Colonic mucosa (tissue), 4 donors: ENCODE measurements at regions not wholly inside any gene's neighbourhood (a gene's known extent, or its start where the extent isn't known, plus 50 kb on each side); places are given as distances from the start of the nearest gene placed in this dataset.

Experiments used
- DNase-seq: peaks from one replicate; pipeline ENCODE4 v3.0.0-alpha.2; 2020
- H3K27ac ChIP-seq: fragments of 200-600 bp; one replicate; pipeline ENCODE4 v1.8.0; 2021
- H3K27me3 ChIP-seq: fragments of 200-600 bp; one replicate; pipeline ENCODE4 v1.8.0; 2021
- H3K36me3 ChIP-seq: fragments of 200-600 bp; one replicate; pipeline ENCODE4 v1.8.0; 2021
- H3K4me1 ChIP-seq: fragments of 200-600 bp; one replicate; pipeline ENCODE4 v1.8.0; 2021; ENCODE audit warnings: mild to moderate bottlenecking
- H3K4me3 ChIP-seq: fragments of 200-600 bp; one replicate; pipeline ENCODE4 v1.8.0; 2021
- H3K9ac ChIP-seq, 2 donors: one replicate each; pipeline ENCODE4 v1.7.0; 2013; ENCODE audit warnings: control low read depth in 2 of 2, low read depth in 2 of 2, low read length in 2 of 2
- H3K9me3 ChIP-seq: fragments of 200-600 bp; one replicate; pipeline ENCODE4 v1.8.0; 2021
- intact Hi-C: fragments of 100-400 bp; cut with DNase I; formaldehyde crosslinking; loops from one replicate; pipeline ENCODE4 v1.14.1; 2022
- TF ChIP-seq, protein P1 (sequence below): fragments of 200-600 bp; IDR thresholded peaks from one replicate; pipeline ENCODE4 v1.8.0; 2022; ENCODE audit warnings: antibody characterized with exemption, mild to moderate bottlenecking
- donor health status: healthy.
- donor health status: DM: no; HTN: no; CAD: no.
- donor health status: DM: no; HTN: no; CAD: no.

DNA sequence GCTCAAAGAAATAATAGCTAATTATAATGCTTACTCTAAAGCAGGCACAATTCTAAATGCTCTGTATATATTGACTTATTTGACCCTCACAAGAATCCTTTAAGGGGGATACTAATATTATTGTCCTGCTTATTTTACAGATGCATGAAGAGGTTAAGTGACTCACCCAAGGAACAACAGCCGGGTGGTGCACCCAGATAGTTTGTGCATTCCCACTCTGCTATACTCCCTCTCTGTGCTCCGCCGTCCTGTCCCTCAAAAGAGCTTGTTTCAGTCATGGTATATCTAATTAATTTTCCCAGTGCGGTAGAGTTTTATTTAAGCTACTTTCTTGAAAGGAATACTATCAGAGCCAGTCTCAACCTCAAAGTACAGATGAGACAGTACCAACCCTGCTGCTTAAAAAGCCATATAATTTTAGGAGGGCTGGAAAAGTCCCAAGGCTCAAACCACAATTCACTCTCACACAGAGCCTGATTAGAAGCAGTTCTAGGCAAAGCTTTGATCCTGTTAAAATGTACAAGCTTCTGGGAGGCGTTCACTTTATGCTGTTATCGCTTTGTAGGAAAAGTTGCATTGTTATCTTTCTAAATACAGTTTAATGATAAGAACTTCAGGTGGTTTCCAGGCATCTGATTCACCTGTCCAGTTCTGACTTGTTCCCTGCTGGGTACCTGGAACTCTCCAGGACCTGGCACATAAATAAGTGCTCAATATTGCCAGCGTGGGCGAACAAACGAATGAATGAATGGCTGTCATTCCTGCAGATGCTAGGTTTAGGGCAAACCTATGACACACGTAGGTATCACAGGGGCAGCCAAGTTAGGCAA is 261.5 kb upstream of the KLF14 start:
- peak; percentile 71 for DNase-seq
- Histone ChIP-seq H3K36me3 (no peaks in the 10 kb centered on the region), H3K27ac (peak overlapping the region; percentile 94), H3K4me3 (no peak overlapping the region), H3K9ac (peak overlapping the region in 1 of 2 donors; percentile 80), H3K27me3 (no peaks in the 10 kb centered on the region), H3K4me1 (peaks cover 29% of the 10 kb centered on the region), H3K9me3 (no peaks in the 10 kb centered on the region)
- TF ChIP-seq, protein P1, sequence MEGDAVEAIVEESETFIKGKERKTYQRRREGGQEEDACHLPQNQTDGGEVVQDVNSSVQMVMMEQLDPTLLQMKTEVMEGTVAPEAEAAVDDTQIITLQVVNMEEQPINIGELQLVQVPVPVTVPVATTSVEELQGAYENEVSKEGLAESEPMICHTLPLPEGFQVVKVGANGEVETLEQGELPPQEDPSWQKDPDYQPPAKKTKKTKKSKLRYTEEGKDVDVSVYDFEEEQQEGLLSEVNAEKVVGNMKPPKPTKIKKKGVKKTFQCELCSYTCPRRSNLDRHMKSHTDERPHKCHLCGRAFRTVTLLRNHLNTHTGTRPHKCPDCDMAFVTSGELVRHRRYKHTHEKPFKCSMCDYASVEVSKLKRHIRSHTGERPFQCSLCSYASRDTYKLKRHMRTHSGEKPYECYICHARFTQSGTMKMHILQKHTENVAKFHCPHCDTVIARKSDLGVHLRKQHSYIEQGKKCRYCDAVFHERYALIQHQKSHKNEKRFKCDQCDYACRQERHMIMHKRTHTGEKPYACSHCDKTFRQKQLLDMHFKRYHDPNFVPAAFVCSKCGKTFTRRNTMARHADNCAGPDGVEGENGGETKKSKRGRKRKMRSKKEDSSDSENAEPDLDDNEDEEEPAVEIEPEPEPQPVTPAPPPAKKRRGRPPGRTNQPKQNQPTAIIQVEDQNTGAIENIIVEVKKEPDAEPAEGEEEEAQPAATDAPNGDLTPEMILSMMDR = no peak
- intact Hi-C loops = no loop called here

DNA sequence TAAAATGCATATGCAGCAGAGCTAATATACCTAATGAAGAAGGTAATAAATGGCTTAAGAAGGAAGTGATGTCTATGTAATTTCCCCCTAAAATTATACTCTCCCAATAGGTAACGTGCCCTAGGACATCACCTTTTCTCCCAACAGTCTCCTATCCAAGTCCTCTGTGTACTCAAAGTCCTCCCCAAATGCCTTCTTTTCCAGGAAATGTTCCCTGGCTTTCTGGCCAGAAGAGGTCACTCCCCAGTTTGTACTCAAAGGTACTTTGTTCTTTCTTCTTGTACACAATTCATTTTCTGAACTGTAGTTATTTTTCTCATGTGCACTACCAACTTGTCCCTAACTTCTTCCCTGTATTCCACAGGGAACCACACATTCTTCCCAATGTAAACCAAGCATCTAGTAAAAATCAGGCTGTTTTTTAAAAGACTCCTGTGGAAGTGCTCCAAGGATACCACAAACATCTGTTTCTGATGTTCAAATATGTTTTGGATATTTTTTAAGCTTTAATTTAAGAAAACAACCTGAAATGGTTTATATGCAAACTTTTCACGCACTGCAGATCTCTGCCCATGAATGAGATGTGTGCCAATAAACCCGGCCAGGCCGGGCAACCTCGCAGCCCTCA is 262.3 kb upstream of the KLF14 start:
- Histone ChIP-seq H3K27ac (peak overlapping the region; percentile 94), H3K4me3 (no peak overlapping the region), H3K27me3 (no peaks in the 10 kb centered on the region), H3K4me1 (peaks cover 29% of the 10 kb centered on the region), H3K9me3 (no peaks in the 10 kb centered on the region), H3K36me3 (no peaks in the 10 kb centered on the region), H3K9ac (peak overlapping the region; percentile 50 to 80)
- TF ChIP-seq, protein P1 = no peak
- intact Hi-C loops = no loop called here
- peak; percentile 64 for DNase-seq

DNA sequence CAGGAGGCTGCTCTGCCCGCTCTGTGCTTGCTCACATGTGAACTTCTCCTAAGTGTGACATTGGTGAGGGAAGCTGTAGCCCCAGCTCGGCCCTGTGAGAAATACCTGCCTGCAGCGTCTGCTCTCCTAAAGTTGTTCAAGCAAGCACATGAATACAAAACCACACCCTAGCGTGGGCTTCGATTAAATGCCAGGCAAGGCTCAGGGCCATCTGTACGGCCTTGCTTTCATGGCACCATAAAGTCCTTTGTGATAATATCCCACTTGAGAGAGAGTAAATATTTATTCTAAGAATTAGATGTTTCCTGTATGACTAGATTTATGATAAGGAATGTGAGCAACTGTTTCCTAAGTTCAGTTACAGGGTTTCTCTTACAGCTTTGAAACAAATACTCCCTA is 262.8 kb upstream of the KLF14 start:
- Histone ChIP-seq H3K9me3 (no peaks in the 10 kb centered on the region), H3K9ac (peak overlapping the region; percentile 50 to 80), H3K27ac (peak overlapping the region; percentile 94), H3K4me3 (no peak overlapping the region), H3K27me3 (no peaks in the 10 kb centered on the region), H3K4me1 (peaks cover 29% of the 10 kb centered on the region), H3K36me3 (no peaks in the 10 kb centered on the region)
- peak; percentile 89 for DNase-seq
- intact Hi-C loops = no loop called here
- TF ChIP-seq, protein P1 = no peak

DNA sequence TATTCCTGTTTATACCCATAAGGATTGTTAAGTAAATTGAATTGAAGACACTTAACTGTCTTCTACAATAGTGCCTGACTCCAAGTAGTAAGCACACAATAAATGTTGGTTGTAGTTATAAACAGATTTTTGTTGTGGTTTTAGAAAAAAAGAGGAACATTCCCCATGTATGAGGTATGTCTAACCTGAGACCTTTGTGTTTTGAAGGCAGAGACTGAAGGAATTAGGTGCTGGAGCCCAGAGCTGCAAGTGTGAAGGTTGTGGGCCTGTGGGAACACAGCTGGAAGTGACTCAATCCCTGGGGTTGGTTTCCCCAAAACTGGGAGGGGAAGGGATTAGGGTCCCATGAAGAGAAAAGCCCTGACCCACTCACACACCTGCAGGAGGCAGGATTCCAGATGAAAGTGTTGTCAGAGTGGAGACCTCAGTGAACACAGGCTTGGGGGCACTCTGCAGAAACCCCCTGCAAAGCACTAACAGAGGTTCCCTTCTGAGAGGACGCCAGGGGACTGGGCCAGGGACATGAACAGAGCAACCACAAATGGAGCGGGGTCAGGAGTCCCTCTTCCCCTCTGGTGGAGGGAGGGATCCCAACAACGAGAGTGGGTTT is 265.1 kb upstream of the KLF14 start:
- DNase-seq = no peak
- no peaks in the 10 kb centered on the region for H3K27me3 ChIP-seq
- intact Hi-C loops = no loop called here
- H3K9ac ChIP-seq = no peak overlapping the region
- no peaks in the 10 kb centered on the region for H3K9me3 ChIP-seq
- H3K36me3 ChIP-seq = no peaks in the 10 kb centered on the region
- peak overlapping the region; percentile 62 for H3K27ac ChIP-seq
- peaks cover 29% of the 10 kb centered on the region for H3K4me1 ChIP-seq
- TF ChIP-seq, protein P1 = no peak
- no peak overlapping the region for H3K4me3 ChIP-seq

DNA sequence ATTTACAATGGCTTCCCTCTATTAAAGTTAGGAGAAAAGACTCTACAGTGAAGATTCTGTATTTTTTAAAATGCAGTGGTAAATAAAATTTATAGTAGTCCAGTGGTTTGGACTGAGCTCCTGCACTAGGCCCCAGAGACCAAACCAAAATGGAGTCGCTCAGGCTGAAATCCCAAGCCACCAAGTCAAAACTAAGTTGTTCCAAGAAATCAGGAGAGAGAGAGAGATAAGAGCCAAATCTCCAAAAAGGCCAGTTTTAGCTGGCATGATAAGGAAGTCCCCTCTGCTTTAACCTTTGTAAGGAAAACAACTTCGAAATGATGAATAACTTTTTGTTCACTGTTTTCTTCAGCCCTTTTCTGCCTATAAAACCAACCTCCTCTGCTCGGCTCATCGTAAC is 265.9 kb upstream of the KLF14 start:
- TF ChIP-seq, protein P1 = no peak
- no peak for DNase-seq
- no peaks in the 10 kb centered on the region for H3K27me3 ChIP-seq
- H3K9me3 ChIP-seq = no peaks in the 10 kb centered on the region
- no peak overlapping the region for H3K4me3 ChIP-seq
- intact Hi-C loops = no loop called here
- H3K9ac ChIP-seq = peak overlapping the region in 1 of 2 donors; percentile 49
- H3K4me1 ChIP-seq = peaks cover 21% of the 10 kb centered on the region
- no peaks in the 10 kb centered on the region for H3K36me3 ChIP-seq
- H3K27ac ChIP-seq = peak overlapping the region; percentile 62
